ENCODE measurements at regions not wholly inside any gene's neighbourhood (a gene's known extent, or its start where the extent isn't known, plus 50 kb on each side); places are given as distances from the start of the nearest gene placed in this dataset.

DNA sequence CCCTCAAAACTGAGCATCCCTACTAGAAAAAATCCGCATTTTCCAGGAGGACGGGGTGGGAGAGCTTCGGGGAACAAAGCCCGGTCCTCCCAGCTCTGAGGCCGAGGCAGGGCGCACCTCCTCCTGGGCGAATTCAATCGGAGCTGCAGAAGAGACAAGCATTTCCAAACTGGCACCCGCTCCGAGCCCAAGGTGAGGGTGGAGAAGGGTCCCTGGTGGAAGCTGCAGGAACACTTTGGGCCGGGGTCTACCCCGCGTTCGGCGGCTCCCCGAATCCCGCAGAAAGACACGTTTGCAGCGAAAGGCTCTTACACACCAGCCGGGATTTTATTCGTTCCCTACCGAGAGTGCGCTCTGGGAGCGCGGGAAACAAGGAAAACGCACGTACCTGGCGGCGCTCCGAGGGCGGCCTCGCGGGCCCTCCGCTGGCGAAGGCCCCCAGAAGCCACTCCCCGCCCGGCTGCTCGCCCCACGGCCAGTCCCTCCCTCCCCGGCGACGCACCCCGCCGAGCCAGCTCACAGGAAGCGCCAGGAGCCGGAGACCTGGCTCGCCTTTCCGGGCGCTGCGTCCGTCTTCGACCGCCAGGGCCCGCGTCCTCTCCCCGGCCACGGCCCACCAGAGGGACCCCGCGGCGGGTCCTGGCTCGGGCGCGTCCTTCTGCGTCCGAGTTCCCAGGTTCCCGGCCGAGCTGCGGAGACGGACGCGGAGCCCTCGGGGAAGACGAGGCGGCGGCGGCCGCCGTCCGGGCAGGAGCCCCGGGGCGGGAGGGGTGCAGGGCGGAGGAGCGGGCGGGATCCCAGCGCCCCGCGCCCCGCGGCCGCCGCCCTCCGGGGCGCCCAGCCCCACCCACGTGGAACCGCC lies 49.8 kb upstream of the BAHCC1 start:
- DNase-seq: peak; percentile 86
